ENCODE measurements at regions not wholly inside any gene's neighbourhood (a gene's known extent, or its start where the extent isn't known, plus 50 kb on each side); places are given as distances from the start of the nearest gene placed in this dataset.
"Not testable (repeated sequence)": the region's sequence is repeated elsewhere in the genome, so short reads cannot be mapped to it uniquely, and the experiment has no call there.

DNA sequence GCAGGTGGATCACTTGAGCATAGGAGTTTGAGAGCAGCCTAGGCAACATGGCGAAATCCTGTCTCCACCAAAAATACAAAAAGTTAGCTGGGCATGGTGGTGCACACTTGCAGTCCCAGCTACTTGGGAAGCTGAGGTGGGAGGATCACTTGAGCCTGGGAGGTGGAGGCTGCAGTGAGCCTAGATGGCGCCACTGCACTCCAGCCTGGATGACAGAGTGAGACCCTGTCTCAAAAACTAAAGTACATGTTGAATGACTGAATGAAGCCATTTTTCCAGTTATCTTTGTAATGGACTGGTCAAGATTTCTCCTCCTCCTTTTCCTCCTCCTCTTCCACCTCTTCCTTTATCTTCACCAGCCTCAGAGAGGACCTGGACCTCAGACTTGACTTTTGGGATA is 272.0 kb downstream of the SMAD2 start:
- Histone ChIP-seq H3K36me3 (no peaks in the 10 kb centered on the region), H3K4me1 (no peaks in the 10 kb centered on the region), H3K9me3 (peaks cover 0 to 10% (median 0%) of the 10 kb centered on the region in 4 donors), H3K4me3 (no peak overlapping the region), H3K27me3 (no peaks in the 10 kb centered on the region), H3K27ac (no peak overlapping the region)
- no peak for DNase-seq (ENCODE audit: low spot score in 2 of 2)
- 71 to 86% methylated on average over 2 of the region's 2 CpGs for WGBS, 2 donors
- TF ChIP-seq POLR2A (IDR thresholded peaks at IDR 0.05) (no peak), EP300 (IDR thresholded peaks at IDR 0.05) (no peak), CTCF (IDR thresholded peaks at IDR 0.05) (no peak)

DNA sequence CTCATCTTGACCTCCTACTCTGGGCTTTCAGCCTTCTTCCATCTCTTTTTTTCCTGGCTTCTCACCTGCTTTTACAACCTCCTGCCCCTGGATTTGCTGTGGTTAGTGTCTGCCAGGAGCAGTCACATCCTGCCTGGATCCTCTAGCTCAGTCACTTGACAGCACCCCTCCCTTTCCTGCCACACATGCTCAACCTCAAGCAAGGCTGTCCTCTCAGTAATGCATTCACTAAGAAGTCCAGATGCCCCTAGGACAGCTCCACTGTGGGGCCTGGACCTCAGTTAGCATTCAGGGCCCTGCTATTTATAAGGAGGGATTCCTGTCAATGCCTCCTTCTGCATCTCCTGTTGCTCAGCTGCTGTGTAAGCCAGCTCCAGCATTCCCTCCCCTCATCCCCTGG is 275.5 kb downstream of the SMAD2 start:
- TF ChIP-seq POLR2A (IDR thresholded peaks at IDR 0.05), result no peak
- no peak for TF ChIP-seq EP300 (IDR thresholded peaks at IDR 0.05)
- no peak for TF ChIP-seq CTCF (IDR thresholded peaks at IDR 0.05)
- no peaks in the 10 kb centered on the region for H3K27me3 ChIP-seq

GRCh38 chr18:47644896-47645295 is 285.6 kb downstream of the SMAD2 start:
- 67 to 78% methylated on average over 1 of the region's 1 CpG for WGBS, 2 donors
- DNase-seq (ENCODE audit: low spot score in 2 of 2), result no peak
- no peak overlapping the region for H3K27ac ChIP-seq
- no peak overlapping the region for H3K4me3 ChIP-seq
- no peaks in the 10 kb centered on the region for H3K4me1 ChIP-seq
- peaks cover 0 to 11% (median 0%) of the 10 kb centered on the region in 4 donors for H3K9me3 ChIP-seq
- H3K36me3 ChIP-seq, result no peaks in the 10 kb centered on the region
- H3K27me3 ChIP-seq, result no peaks in the 10 kb centered on the region
- TF ChIP-seq POLR2A (IDR thresholded peaks at IDR 0.05), result no peak
- TF ChIP-seq EP300 (IDR thresholded peaks at IDR 0.05), result no peak
- TF ChIP-seq CTCF (IDR thresholded peaks at IDR 0.05), result no peak

More for the DNA sequence above, 275.5 kb downstream of the SMAD2 start:
- DNase-seq (ENCODE audit: low spot score in 2 of 2), result no peak
- Histone ChIP-seq H3K36me3 (no peaks in the 10 kb centered on the region), H3K9me3 (peaks cover 0 to 7% (median 0%) of the 10 kb centered on the region in 4 donors), H3K27ac (no peak overlapping the region), H3K4me3 (no peak overlapping the region), H3K4me1 (no peaks in the 10 kb centered on the region)

DNA sequence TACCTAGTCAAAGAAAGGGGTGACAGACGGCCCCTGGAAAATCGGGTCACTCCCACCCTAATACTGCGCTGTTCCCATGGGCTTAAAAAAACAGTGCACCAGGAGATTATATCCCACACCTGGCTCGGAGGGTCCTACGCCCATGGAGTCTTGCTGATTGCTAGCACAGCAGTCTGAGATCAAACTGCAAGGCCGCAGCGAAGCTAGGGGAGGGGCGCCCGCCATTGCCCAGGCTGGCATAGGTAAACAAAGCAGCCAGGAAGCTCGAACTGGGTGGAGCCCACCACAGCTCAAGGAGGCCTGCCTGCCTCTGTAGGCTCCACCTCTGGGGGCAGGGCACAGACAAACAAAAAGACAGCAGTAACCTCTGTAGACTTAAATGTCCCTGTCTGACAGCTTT is 292.9 kb downstream of the SMAD2 start:
- H3K4me3 ChIP-seq; H3K9me3 ChIP-seq; H3K27ac ChIP-seq; H3K4me1 ChIP-seq; H3K27me3 ChIP-seq; DNase-seq (ENCODE audit: low spot score in 2 of 2); H3K36me3 ChIP-seq: not testable (repeated sequence)
- 83 to 85% methylated on average over 7 to 9 of the region's 10 CpGs for WGBS, 2 donors

GRCh38 chr18:47635416-47635815 is 295.0 kb downstream of the SMAD2 start:
- no peak for DNase-seq (ENCODE audit: low spot score in 2 of 2)
- WGBS, 2 donors, result 80 to 83% methylated on average over 6 of the region's 6 CpGs
- Histone ChIP-seq H3K36me3 (no peaks in the 10 kb centered on the region), H3K4me1 (no peaks in the 10 kb centered on the region), H3K27ac (no peak overlapping the region), H3K27me3 (no peaks in the 10 kb centered on the region), H3K4me3 (no peak overlapping the region), H3K9me3 (no peaks in the 10 kb centered on the region)
- no peak for TF ChIP-seq CTCF (IDR thresholded peaks at IDR 0.05)
- TF ChIP-seq EP300 (IDR thresholded peaks at IDR 0.05), result no peak
- TF ChIP-seq POLR2A (IDR thresholded peaks at IDR 0.05), result no peak

GRCh38 chr18:47632970-47633635 is 297.4 kb downstream of the SMAD2 start:
- no peak overlapping the region for H3K27ac ChIP-seq
- H3K4me1 ChIP-seq, result no peaks in the 10 kb centered on the region
- WGBS, 2 donors, result 49 to 55% methylated on average over 2 of the region's 2 CpGs
- H3K4me3 ChIP-seq, result no peak overlapping the region
- H3K36me3 ChIP-seq, result no peaks in the 10 kb centered on the region
- no peak for DNase-seq (ENCODE audit: low spot score in 2 of 2)
- no peaks in the 10 kb centered on the region for H3K9me3 ChIP-seq
- no peaks in the 10 kb centered on the region for H3K27me3 ChIP-seq
- no peak for TF ChIP-seq POLR2A (IDR thresholded peaks at IDR 0.05)
- TF ChIP-seq EP300 (IDR thresholded peaks at IDR 0.05), result no peak
- no peak for TF ChIP-seq CTCF (IDR thresholded peaks at IDR 0.05)

All from tibial nerve (tissue), 4 donors.